ENCODE measurements at regions not wholly inside any gene's neighbourhood (a gene's known extent, or its start where the extent isn't known, plus 50 kb on each side); places are given as distances from the start of the nearest gene placed in this dataset.

DNA sequence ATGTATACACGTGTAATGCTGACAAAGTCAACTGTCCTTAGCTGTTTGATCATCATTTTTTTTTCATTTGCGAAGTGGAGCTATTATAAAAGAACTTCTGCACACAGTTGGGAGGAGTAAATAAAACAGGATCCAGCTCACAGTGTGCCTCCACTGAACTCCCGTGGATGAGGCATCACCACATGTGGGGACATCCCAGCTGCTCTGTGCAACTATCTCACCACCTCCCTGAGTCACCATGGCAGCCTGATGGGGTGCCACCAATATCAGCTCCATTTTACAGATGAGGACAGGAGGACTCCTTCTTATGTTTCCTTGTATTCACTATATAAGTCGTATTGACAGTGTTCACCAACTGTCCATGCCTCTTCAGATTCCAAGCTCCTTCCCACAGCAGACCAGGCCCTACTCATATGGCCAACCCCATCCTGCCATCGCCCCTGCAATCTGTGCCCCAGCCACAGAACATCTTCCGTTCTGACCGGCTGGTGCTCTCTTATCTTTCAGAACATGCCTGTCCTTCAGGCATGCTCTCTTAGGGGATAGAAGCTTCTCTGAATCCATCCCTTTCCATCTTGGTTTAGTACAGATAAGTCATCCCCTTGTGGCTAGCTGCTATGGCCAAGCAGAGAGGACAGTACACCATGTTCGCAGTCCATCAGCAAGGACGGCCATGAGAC, 288.1 kb downstream of the RNF144A start:
- Histone ChIP-seq H3K9ac (ENCODE audit: insufficient read depth, low read length, poor library complexity, severe bottlenecking) (no peak overlapping the region), H2AFZ (ENCODE audit: insufficient read depth, low read depth, low read length, poor library complexity, severe bottlenecking) (no peak overlapping the region), H3K4me2 (replicated peaks; ENCODE audit: extremely low read depth, low read length, poor library complexity, severe bottlenecking) (no peak overlapping the region), H4K20me1 (ENCODE audit: insufficient read depth, low read length) (no peaks in the 10 kb centered on the region), H3K36me3 (replicated peaks in 1 of 2; ENCODE audit: control insufficient read depth in 1 of 2, insufficient read depth in 2 of 2, low read length in 2 of 2) (no peaks in the 10 kb centered on the region), H3K4me1 (ENCODE audit: control insufficient read depth in 1 of 2, insufficient read depth in 2 of 2, low read length in 2 of 2) (peaks cover 15 to 16% of the 10 kb centered on the region in 2 donors), H3K4me3 (replicated peaks in 1 of 3; ENCODE audit: low read depth in 2 of 3, low read length in 3 of 3) (no peak overlapping the region), H3K79me2 (ENCODE audit: insufficient read depth, low read length) (no peaks in the 10 kb centered on the region), H3K9me3 (replicated peaks in 1 of 2; ENCODE audit: control insufficient read depth in 1 of 2, insufficient read depth in 1 of 2, low read length in 2 of 2) (no peaks in the 10 kb centered on the region), H3K27me3 (ENCODE audit: control insufficient read depth in 2 of 2, insufficient read depth in 2 of 2, low read length in 2 of 2) (no peaks in the 10 kb centered on the region), H3K27ac (ENCODE audit: low read depth in 1 of 2, low read length in 2 of 2) (no peak overlapping the region)
- TF ChIP-seq, protein P1, sequence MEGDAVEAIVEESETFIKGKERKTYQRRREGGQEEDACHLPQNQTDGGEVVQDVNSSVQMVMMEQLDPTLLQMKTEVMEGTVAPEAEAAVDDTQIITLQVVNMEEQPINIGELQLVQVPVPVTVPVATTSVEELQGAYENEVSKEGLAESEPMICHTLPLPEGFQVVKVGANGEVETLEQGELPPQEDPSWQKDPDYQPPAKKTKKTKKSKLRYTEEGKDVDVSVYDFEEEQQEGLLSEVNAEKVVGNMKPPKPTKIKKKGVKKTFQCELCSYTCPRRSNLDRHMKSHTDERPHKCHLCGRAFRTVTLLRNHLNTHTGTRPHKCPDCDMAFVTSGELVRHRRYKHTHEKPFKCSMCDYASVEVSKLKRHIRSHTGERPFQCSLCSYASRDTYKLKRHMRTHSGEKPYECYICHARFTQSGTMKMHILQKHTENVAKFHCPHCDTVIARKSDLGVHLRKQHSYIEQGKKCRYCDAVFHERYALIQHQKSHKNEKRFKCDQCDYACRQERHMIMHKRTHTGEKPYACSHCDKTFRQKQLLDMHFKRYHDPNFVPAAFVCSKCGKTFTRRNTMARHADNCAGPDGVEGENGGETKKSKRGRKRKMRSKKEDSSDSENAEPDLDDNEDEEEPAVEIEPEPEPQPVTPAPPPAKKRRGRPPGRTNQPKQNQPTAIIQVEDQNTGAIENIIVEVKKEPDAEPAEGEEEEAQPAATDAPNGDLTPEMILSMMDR (IDR thresholded peaks at IDR 0.05) = no peak
- DNase-seq = peak in 1 of 3 donors; percentile 13
- H3K9me3 Mint-ChIP-seq = no peaks in the 10 kb centered on the region
- peaks cover 0 to 3% (median 0%) of the 10 kb centered on the region in 3 donors for H3K27me3 Mint-ChIP-seq (ENCODE audit: low read depth in 3 of 3)
- intact Hi-C loops (cut with micrococcal nuclease) = loop anchor here in 1 of 2 donors (10.0 kb wide), 2 partner anchors 1480 to 1560 kb away; partner anchors contain the start of gene ID2
- peak overlapping the region in 3 of 7 donors; percentile 2 to 27 (median 18) for H3K27ac Mint-ChIP-seq
- WGBS (ENCODE audit: insufficient coverage) = 85% methylated on average over 6 of the region's 9 CpGs
- peaks cover 17% of the 10 kb centered on the region for H3K4me1 Mint-ChIP-seq
- H3K4me3 Mint-ChIP-seq = no peak overlapping the region
- H3K36me3 Mint-ChIP-seq = no peaks in the 10 kb centered on the region

DNA sequence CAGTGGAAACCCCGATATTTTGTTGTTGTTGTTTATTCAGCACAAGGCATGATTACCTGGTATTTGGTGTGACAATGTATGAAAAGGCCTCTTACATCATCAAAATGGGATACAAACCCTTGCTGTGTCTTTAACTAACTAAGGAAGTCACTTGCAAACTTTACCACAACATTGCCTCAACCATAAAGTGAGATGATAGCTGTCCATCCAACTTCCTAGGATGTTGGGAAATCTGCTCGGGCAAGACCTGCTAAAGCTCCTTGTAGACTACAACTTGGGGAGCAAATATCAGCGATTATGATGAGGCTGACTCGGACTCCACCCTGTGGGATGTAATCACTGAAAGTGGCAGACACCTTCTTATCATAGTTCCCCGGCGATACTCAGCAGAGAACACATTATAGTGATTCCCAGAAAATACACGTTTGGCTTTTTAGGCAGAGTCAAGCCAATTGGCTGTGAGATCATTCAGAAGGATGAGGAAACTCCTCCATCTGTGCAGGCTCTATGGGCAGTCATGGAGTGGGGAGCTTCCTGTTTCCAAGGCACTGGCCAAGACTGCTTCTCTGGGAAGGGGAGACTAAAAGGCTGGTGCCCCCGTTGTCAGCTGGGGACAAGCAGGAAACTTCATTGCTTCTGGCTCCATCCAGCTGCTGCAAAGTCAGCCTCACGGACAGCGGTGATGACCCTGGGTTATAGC, 289.0 kb downstream of the RNF144A start:
- no peaks in the 10 kb centered on the region for H3K36me3 Mint-ChIP-seq
- no peaks in the 10 kb centered on the region for H3K9me3 Mint-ChIP-seq
- no peak overlapping the region for H3K4me3 ChIP-seq (replicated peaks in 1 of 3; ENCODE audit: low read depth in 2 of 3, low read length in 3 of 3)
- H3K9ac ChIP-seq (ENCODE audit: insufficient read depth, low read length, poor library complexity, severe bottlenecking) = no peak overlapping the region
- H3K4me1 ChIP-seq (ENCODE audit: control insufficient read depth in 1 of 2, insufficient read depth in 2 of 2, low read length in 2 of 2) = peaks cover 15 to 16% of the 10 kb centered on the region in 2 donors
- TF ChIP-seq, protein P1 (IDR thresholded peaks at IDR 0.05) = no peak
- H3K27me3 Mint-ChIP-seq (ENCODE audit: low read depth in 3 of 3) = peaks cover 0 to 3% (median 0%) of the 10 kb centered on the region in 3 donors
- no peak overlapping the region for H3K27ac ChIP-seq (ENCODE audit: low read depth in 1 of 2, low read length in 2 of 2)
- no peaks in the 10 kb centered on the region for H3K36me3 ChIP-seq (replicated peaks in 1 of 2; ENCODE audit: control insufficient read depth in 1 of 2, insufficient read depth in 2 of 2, low read length in 2 of 2)
- intact Hi-C loops (cut with micrococcal nuclease) = loop anchor here in 1 of 2 donors (10.0 kb wide), 2 partner anchors 1479 to 1559 kb away; partner anchors contain the start of gene ID2
- H3K4me1 Mint-ChIP-seq = peaks cover 17% of the 10 kb centered on the region
- WGBS (ENCODE audit: insufficient coverage) = 36% methylated on average over 3 of the region's 10 CpGs
- no peaks in the 10 kb centered on the region for H3K27me3 ChIP-seq (ENCODE audit: control insufficient read depth in 2 of 2, insufficient read depth in 2 of 2, low read length in 2 of 2)
- peak in 2 of 3 donors; percentile 6 to 9 for DNase-seq
- no peak overlapping the region for H3K27ac Mint-ChIP-seq
- no peaks in the 10 kb centered on the region for H3K9me3 ChIP-seq (replicated peaks in 1 of 2; ENCODE audit: control insufficient read depth in 1 of 2, insufficient read depth in 1 of 2, low read length in 2 of 2)
- no peak overlapping the region for H2AFZ ChIP-seq (ENCODE audit: insufficient read depth, low read depth, low read length, poor library complexity, severe bottlenecking)
- H3K4me3 Mint-ChIP-seq = no peak overlapping the region
- H4K20me1 ChIP-seq (ENCODE audit: insufficient read depth, low read length) = no peaks in the 10 kb centered on the region
- no peaks in the 10 kb centered on the region for H3K79me2 ChIP-seq (ENCODE audit: insufficient read depth, low read length)
- H3K4me2 ChIP-seq (replicated peaks; ENCODE audit: extremely low read depth, low read length, poor library complexity, severe bottlenecking) = peak overlapping the region; percentile 5

All from CD14-positive monocyte (primary cell).